Panc1 (cell line): ENCODE measurements at regions not wholly inside any gene's neighbourhood (a gene's known extent, or its start where the extent isn't known, plus 50 kb on each side); places are given as distances from the start of the nearest gene placed in this dataset.

Source experiments
- ATAC-seq: fragments of 200-7000 bp; cut with Tn5 transposase; 2 replicates; pipeline ENCODE4 v1.9.1; 2020; ENCODE audit warnings: mild to moderate bottlenecking, moderate library complexity
- BruUV-seq: library from RNA; stranded (reverse); fragments of 400-500 nt; replicated peaks from 2 replicates; lab custom pipeline; 2021; lab: Mats Ljungman, UMichigan
- CTCF ChIA-PET: fragments of 300-600 bp; sonication (Branson Sonifier 250); formaldehyde crosslinking; loops from one replicate; lab custom pipeline; 2022; ENCODE audit warnings: antibody characterized with exemption; lab: Charles Lee
- POLR2A ChIA-PET: fragments of 300-600 bp; sonication (Branson Sonifier 250); formaldehyde crosslinking; loops from one replicate; lab custom pipeline; 2022; ENCODE audit warnings: antibody characterized with exemption; lab: Charles Lee
- DNase-seq: peaks from one replicate; pipeline ENCODE4 v3.0.0-alpha.2; 2010; ENCODE audit warnings: low read depth, low spot score
- H3K27ac ChIP-seq: 2 replicates; pipeline ENCODE4 v1.5.1; 2011; ENCODE audit warnings: mild to moderate bottlenecking, low read length, inconsistent platforms
- H3K27me3 ChIP-seq: fragments of 200-500 bp; sonication (Bioruptor generic); 2 replicates; pipeline ENCODE4 v1.6.0; 2014; ENCODE audit warnings: low read length, inconsistent platforms; ENCODE audit not compliant: control insufficient read depth, insufficient read depth
- H3K36me3 ChIP-seq: fragments of 200-500 bp; sonication (Bioruptor generic); 2 replicates; pipeline ENCODE4 v1.5.1; 2014; ENCODE audit warnings: inconsistent platforms, mild to moderate bottlenecking, low read length, moderate library complexity; ENCODE audit not compliant: control insufficient read depth, insufficient read depth
- H3K4me1 ChIP-seq: 2 replicates; pipeline ENCODE4 v1.5.1; 2011; ENCODE audit warnings: inconsistent platforms, mild to moderate bottlenecking, low read length, moderate library complexity; ENCODE audit not compliant: control insufficient read depth, insufficient read depth
- H3K4me3 ChIP-seq, 2 experiments: 2 replicates each; pipeline ENCODE4 v1.5.1; 2011 to 2012; ENCODE audit warnings: low read depth in 2 of 2, low read length in 2 of 2, mild to moderate bottlenecking in 2 of 2, inconsistent platforms in 1 of 2, moderate library complexity in 1 of 2
- H3K9me3 ChIP-seq: fragments of 200-500 bp; sonication (Bioruptor generic); 2 replicates; pipeline ENCODE4 v1.5.1; 2014; ENCODE audit warnings: low read depth, mild to moderate bottlenecking, inconsistent platforms, low read length, moderate library complexity; ENCODE audit not compliant: control insufficient read depth, insufficient read depth
- POLR2AphosphoS5 ChIP-seq: IDR thresholded peaks from 2 replicates; pipeline ENCODE4 v1.6.1; 2012; ENCODE audit warnings: mild to moderate bottlenecking, low read depth, low read length, moderate library complexity
- REST ChIP-seq, 2 experiments: IDR thresholded peaks; 2 replicates each; pipeline ENCODE4 v1.6.1; 2011 to 2012; ENCODE audit warnings: low read depth in 2 of 2, control low read depth in 1 of 2, low read length in 1 of 2, mild to moderate bottlenecking in 1 of 2, moderate library complexity in 1 of 2; ENCODE audit not compliant: insufficient read depth in 1 of 2
- SIN3A ChIP-seq: IDR thresholded peaks from 2 replicates; pipeline ENCODE4 v1.6.1; 2012; ENCODE audit warnings: low read depth, mild to moderate bottlenecking, low read length, moderate library complexity, borderline replicate concordance; ENCODE audit not compliant: insufficient read depth
- TCF7L2 ChIP-seq: IDR thresholded peaks from 2 replicates; pipeline ENCODE4 v1.6.1; 2011; ENCODE audit warnings: mild to moderate bottlenecking, low read depth, low read length, inconsistent platforms
- in situ Hi-C: cut with HindIII; loops from 2 replicates; pipeline ENCODE4 v1.10.0; 2016; ENCODE audit warnings: low sequenced_read_pairs, low pct_unique_long_range_greater_than_20kb
- intact Hi-C: fragments of 100-400 bp; cut with micrococcal nuclease; formaldehyde crosslinking; loops from one replicate; pipeline ENCODE4 v1.10.0; 2022; ENCODE audit not compliant: unreplicated experiment
- TF ChIP-seq, protein P1 (sequence below): fragments of 450-650 bp; IDR thresholded peaks from 2 replicates; pipeline ENCODE4 v1.5.1; 2017; ENCODE audit warnings: mild to moderate bottlenecking

GRCh38 chr11:97279341-97279740, 889.5 kb downstream of the JRKL start:
- in situ Hi-C loops (no loop called here), intact Hi-C loops (no loop called here)
- ChIA-PET POLR2A (no interaction called here), CTCF (no interaction called here)
- Histone ChIP-seq H3K9me3 (no peaks in the 10 kb centered on the region), H3K4me1 (no peaks in the 10 kb centered on the region), H3K27ac (no peak overlapping the region), H3K4me3 (no peak overlapping the region), H3K36me3 (no peaks in the 10 kb centered on the region), H3K27me3 (no peaks in the 10 kb centered on the region)
- ATAC-seq (no peak), DNase-seq (no peak)
- TF ChIP-seq REST (IDR thresholded peaks at IDR 0.05; ENCODE audit: insufficient read depth in 1 of 2, low read depth in 2 of 2, low read length in 1 of 2) (no peak), SIN3A (no peak), POLR2AphosphoS5 (no peak), TCF7L2 (no peak)
- TF ChIP-seq, protein P1, sequence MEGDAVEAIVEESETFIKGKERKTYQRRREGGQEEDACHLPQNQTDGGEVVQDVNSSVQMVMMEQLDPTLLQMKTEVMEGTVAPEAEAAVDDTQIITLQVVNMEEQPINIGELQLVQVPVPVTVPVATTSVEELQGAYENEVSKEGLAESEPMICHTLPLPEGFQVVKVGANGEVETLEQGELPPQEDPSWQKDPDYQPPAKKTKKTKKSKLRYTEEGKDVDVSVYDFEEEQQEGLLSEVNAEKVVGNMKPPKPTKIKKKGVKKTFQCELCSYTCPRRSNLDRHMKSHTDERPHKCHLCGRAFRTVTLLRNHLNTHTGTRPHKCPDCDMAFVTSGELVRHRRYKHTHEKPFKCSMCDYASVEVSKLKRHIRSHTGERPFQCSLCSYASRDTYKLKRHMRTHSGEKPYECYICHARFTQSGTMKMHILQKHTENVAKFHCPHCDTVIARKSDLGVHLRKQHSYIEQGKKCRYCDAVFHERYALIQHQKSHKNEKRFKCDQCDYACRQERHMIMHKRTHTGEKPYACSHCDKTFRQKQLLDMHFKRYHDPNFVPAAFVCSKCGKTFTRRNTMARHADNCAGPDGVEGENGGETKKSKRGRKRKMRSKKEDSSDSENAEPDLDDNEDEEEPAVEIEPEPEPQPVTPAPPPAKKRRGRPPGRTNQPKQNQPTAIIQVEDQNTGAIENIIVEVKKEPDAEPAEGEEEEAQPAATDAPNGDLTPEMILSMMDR: no peak
- BruUV-seq: no TSS peak

GRCh38 chr11:97280347-97280746, 890.5 kb downstream of the JRKL start:
- no peaks in the 10 kb centered on the region for H3K27me3 ChIP-seq
- TF ChIP-seq TCF7L2 (no peak), REST (IDR thresholded peaks at IDR 0.05; ENCODE audit: insufficient read depth in 1 of 2, low read depth in 2 of 2, low read length in 1 of 2) (no peak), SIN3A (no peak), POLR2AphosphoS5 (no peak)
- TF ChIP-seq, protein P1: no peak
- no peak for ATAC-seq
- no peaks in the 10 kb centered on the region for H3K9me3 ChIP-seq
- POLR2A ChIA-PET: no interaction called here
- no TSS peak for BruUV-seq
- in situ Hi-C loops (no loop called here), intact Hi-C loops (no loop called here)
- CTCF ChIA-PET: no interaction called here
- no peak overlapping the region for H3K4me3 ChIP-seq
- H3K4me1 ChIP-seq: no peaks in the 10 kb centered on the region
- H3K36me3 ChIP-seq: no peaks in the 10 kb centered on the region
- no peak for DNase-seq
- no peak overlapping the region for H3K27ac ChIP-seq
